ENCODE measurements at regions not wholly inside any gene's neighbourhood (a gene's known extent, or its start where the extent isn't known, plus 50 kb on each side); places are given as distances from the start of the nearest gene placed in this dataset.
"Not testable (repeated sequence)": the region's sequence is repeated elsewhere in the genome, so short reads cannot be mapped to it uniquely, and the experiment has no call there.

- TF ChIP-seq CHD4 (IDR thresholded peaks at IDR 0.05); CTCF (IDR thresholded peaks at IDR 0.05 in 2 of 3, conservative IDR thresholded peaks at IDR 0.05 in 1 of 3; ENCODE audit: control insufficient read depth in 2 of 3, extremely low read depth in 1 of 3, insufficient read depth in 1 of 3, low read depth in 3 of 3, low read length in 3 of 3); JUND (IDR thresholded peaks at IDR 0.05; ENCODE audit: low read depth, low read length); YY1 (IDR thresholded peaks at IDR 0.05; ENCODE audit: low read depth, low read length); IRF4 (IDR thresholded peaks at IDR 0.05; ENCODE audit: low read depth, low read length); ZZZ3 (IDR thresholded peaks at IDR 0.05; ENCODE audit: control insufficient read depth, insufficient read length, low read depth): not testable (repeated sequence)
Measured at GRCh38 chr7:110514975-110515551, 575.9 kb upstream of the LRRN3 start.
